H9 (cell line): ENCODE measurements at regions not wholly inside any gene's neighbourhood (a gene's known extent, or its start where the extent isn't known, plus 50 kb on each side); places are given as distances from the start of the nearest gene placed in this dataset.

Source experiments
- DNase-seq: peaks from one replicate; pipeline ENCODE4 v3.0.0-alpha.2; 2017
- H2AFZ ChIP-seq: one replicate; pipeline ENCODE4 v1.6.1; 2013; ENCODE audit warnings: mild to moderate bottlenecking, low read length, control low read depth, moderate library complexity
- H2AK5ac ChIP-seq: 2 replicates; pipeline ENCODE4 v1.6.1; 2013; ENCODE audit warnings: low read length, control low read depth, mixed read lengths; ENCODE audit not compliant: insufficient read length
- H2BK120ac ChIP-seq: one replicate; pipeline ENCODE4 v1.6.1; 2013; ENCODE audit warnings: low read depth, mild to moderate bottlenecking, low read length, control low read depth, inconsistent platforms; ENCODE audit not compliant: poor library complexity, severe bottlenecking
- H2BK12ac ChIP-seq: 2 replicates; pipeline ENCODE4 v1.6.1; 2013; ENCODE audit warnings: low read length, control low read depth, mixed read lengths, low read depth; ENCODE audit not compliant: insufficient read length
- H2BK15ac ChIP-seq: 2 replicates; pipeline ENCODE4 v1.6.1; 2013; ENCODE audit warnings: low read depth, low read length, control low read depth
- H2BK20ac ChIP-seq: one replicate; pipeline ENCODE4 v1.6.1; 2013; ENCODE audit warnings: low read depth, mild to moderate bottlenecking, low read length, control low read depth, inconsistent platforms; ENCODE audit not compliant: poor library complexity, severe bottlenecking
- H2BK5ac ChIP-seq: 2 replicates; pipeline ENCODE4 v1.6.1; 2013; ENCODE audit warnings: low read length, control low read depth, mixed read lengths; ENCODE audit not compliant: insufficient read length
- H3K14ac ChIP-seq: 2 replicates; pipeline ENCODE4 v1.6.1; 2013; ENCODE audit warnings: low read length, control low read depth; ENCODE audit not compliant: insufficient read depth
- H3K18ac ChIP-seq: 2 replicates; pipeline ENCODE4 v1.6.1; 2013; ENCODE audit warnings: low read depth, mild to moderate bottlenecking, mixed read lengths, low read length, control low read depth; ENCODE audit not compliant: insufficient read length
- H3K23ac ChIP-seq: 2 replicates; pipeline ENCODE4 v1.6.1; 2013; ENCODE audit warnings: low read length, control low read depth, mixed read lengths, low read depth; ENCODE audit not compliant: insufficient read length
- H3K23me2 ChIP-seq: 2 replicates; pipeline ENCODE4 v1.6.1; 2013; ENCODE audit warnings: low read depth, mild to moderate bottlenecking, mixed read lengths, low read length, control low read depth; ENCODE audit not compliant: insufficient read length, poor library complexity, severe bottlenecking
- H3K27ac ChIP-seq: 2 replicates; pipeline ENCODE4 v1.5.1; 2013; ENCODE audit warnings: low read length, control low read depth, mixed read lengths, low read depth; ENCODE audit not compliant: insufficient read length
- H3K27me3 ChIP-seq: 2 replicates; pipeline ENCODE4 v1.6.1; 2013; ENCODE audit warnings: low read length, control low read depth, inconsistent platforms; ENCODE audit not compliant: insufficient read depth
- H3K4ac ChIP-seq: 2 replicates; pipeline ENCODE4 v1.6.1; 2013; ENCODE audit warnings: low read depth, mild to moderate bottlenecking, control low read depth, inconsistent platforms, low read length, moderate library complexity
- H3K4me1 ChIP-seq: 2 replicates; pipeline ENCODE4 v1.6.1; 2013; ENCODE audit warnings: low read length, control low read depth, inconsistent platforms; ENCODE audit not compliant: insufficient read depth
- H3K4me2 ChIP-seq: 2 replicates; pipeline ENCODE4 v1.6.1; 2013; ENCODE audit warnings: low read length, control low read depth, mixed read lengths; ENCODE audit not compliant: insufficient read length, insufficient read depth
- H3K56ac ChIP-seq: 2 replicates; pipeline ENCODE4 v1.6.1; 2013; ENCODE audit warnings: low read depth, mild to moderate bottlenecking, mixed read lengths, low read length, control low read depth; ENCODE audit not compliant: insufficient read length
- H3K79me1 ChIP-seq: 2 replicates; pipeline ENCODE4 v1.6.1; 2013; ENCODE audit warnings: low read depth, mild to moderate bottlenecking, moderate library complexity, low read length, control low read depth, inconsistent platforms; ENCODE audit not compliant: insufficient read depth, poor library complexity, severe bottlenecking
- H3K79me2 ChIP-seq: 2 replicates; pipeline ENCODE4 v1.6.1; 2013; ENCODE audit warnings: low read length, control low read depth, inconsistent platforms; ENCODE audit not compliant: insufficient read depth
- H3K9ac ChIP-seq: 2 replicates; pipeline ENCODE4 v1.6.1; 2013; ENCODE audit warnings: low read length, control low read depth, mixed read lengths; ENCODE audit not compliant: insufficient read length; ENCODE audit errors: extremely low read depth
- H3K9me3 ChIP-seq: one replicate; pipeline ENCODE4 v1.6.1; 2013; ENCODE audit warnings: low read depth, low read length, inconsistent platforms; ENCODE audit not compliant: control insufficient read depth
- H3T11ph ChIP-seq: one replicate; pipeline ENCODE4 v1.6.1; 2013; ENCODE audit warnings: mild to moderate bottlenecking, low read length, control low read depth, inconsistent platforms
- H4K20me1 ChIP-seq: one replicate; pipeline ENCODE4 v1.6.1; 2013; ENCODE audit not compliant: control insufficient read depth, insufficient read length, insufficient read depth
- H4K5ac ChIP-seq: 2 replicates; pipeline ENCODE4 v1.6.1; 2013; ENCODE audit warnings: low read depth, mild to moderate bottlenecking, mixed read lengths, low read length, control low read depth; ENCODE audit not compliant: insufficient read length
- H4K8ac ChIP-seq: replicated peaks from 2 replicates; pipeline ENCODE4 v1.6.1; 2013; ENCODE audit warnings: low read length, control low read depth, mixed read lengths, low read depth; ENCODE audit not compliant: insufficient read length
- H4K91ac ChIP-seq: 2 replicates; pipeline ENCODE4 v1.6.1; 2013; ENCODE audit warnings: low read depth, mild to moderate bottlenecking, moderate library complexity, mixed read lengths, low read length, control low read depth; ENCODE audit not compliant: insufficient read length
- H3K27ac Mint-ChIP-seq, 3 experiments: 2 replicates in 2 of 3; 3 replicates in 1 of 3; pipeline ENCODE4 v1.8.0; 2020 to 2021; ENCODE audit warnings: mixed read lengths in 3 of 3, mild to moderate bottlenecking in 1 of 3, moderate library complexity in 1 of 3
- H3K27me3 Mint-ChIP-seq: 2 replicates; pipeline ENCODE4 v1.8.0; 2021; ENCODE audit warnings: low read depth, mild to moderate bottlenecking, moderate library complexity, mixed read lengths
- H3K36me3 Mint-ChIP-seq, 3 experiments: 2 replicates in 2 of 3; 3 replicates in 1 of 3; pipeline ENCODE4 v1.8.0; 2020 to 2021; ENCODE audit warnings: low read depth in 3 of 3, mixed read lengths in 3 of 3; ENCODE audit not compliant: insufficient read depth in 1 of 3
- H3K4me1 Mint-ChIP-seq, 2 experiments: 2 replicates each; pipeline ENCODE4 v1.8.0; 2020; ENCODE audit warnings: mixed read lengths in 2 of 2
- H3K4me3 Mint-ChIP-seq, 2 experiments: 2 replicates in 1 of 2; 3 replicates in 1 of 2; pipeline ENCODE4 v1.8.0; 2020 to 2021; ENCODE audit warnings: mild to moderate bottlenecking in 2 of 2, mixed read lengths in 2 of 2, moderate library complexity in 1 of 2
- H3K9me3 Mint-ChIP-seq, 2 experiments: 2 replicates in 1 of 2; 3 replicates in 1 of 2; pipeline ENCODE4 v1.8.0; 2020; ENCODE audit warnings: mild to moderate bottlenecking in 2 of 2, mixed read lengths in 2 of 2, moderate library complexity in 1 of 2
- WGBS: extraction: QIAGEN DNeasy Blood & Tissue Kit; methylation state at CpG from one replicate; pipeline ENCODE4 v1.1.7; 2013; ENCODE audit warnings: missing lambda C conversion rate, low lambda C conversion rate, mixed read lengths; ENCODE audit not compliant: insufficient read length; ENCODE audit errors: extremely low coverage; 5-methylcytosine and 5-hydroxymethylcytosine counted together
- TF ChIP-seq, protein P1 (sequence below): fragments of 200-600 bp; sonication (generic); conservative IDR thresholded peaks from 3 replicates; pipeline ENCODE4 v1.8.0; 2021; ENCODE audit warnings: antibody characterized with exemption, mild to moderate bottlenecking

- Histone ChIP-seq H4K5ac (no peak overlapping the region), H2BK120ac (no peak overlapping the region), H4K8ac (no peak overlapping the region), H3K18ac (no peak overlapping the region), H3K4me2 (no peak overlapping the region), H2BK12ac (no peak overlapping the region), H3K14ac (no peak overlapping the region), H3K56ac (no peak overlapping the region), H3K23ac (no peak overlapping the region), H4K20me1 (no peaks in the 10 kb centered on the region), H3K23me2 (no peaks in the 10 kb centered on the region), H2BK5ac (no peak overlapping the region), H3K27ac (no peak overlapping the region), H2AK5ac (no peak overlapping the region), H3K4ac (no peak overlapping the region), H2BK15ac (no peak overlapping the region), H3K9ac (no peak overlapping the region), H4K91ac (no peak overlapping the region), H3T11ph (no peak overlapping the region), H3K79me1 (no peaks in the 10 kb centered on the region), H3K9me3 (no peaks in the 10 kb centered on the region), H3K27me3 (no peaks in the 10 kb centered on the region; the same call in 1 of the 2 replicates), H3K79me2 (no peaks in the 10 kb centered on the region), H3K4me1 (0 out of 2 replicates have a peak, but pooled peaks cover 1% of the 10 kb centered on the region), H2BK20ac (no peak overlapping the region), H2AFZ (no peak overlapping the region)
- H3K4me3 Mint-ChIP-seq = no peak overlapping the region
- DNase-seq = no peak
- H3K36me3 Mint-ChIP-seq = no peaks in the 10 kb centered on the region
- TF ChIP-seq, protein P1, sequence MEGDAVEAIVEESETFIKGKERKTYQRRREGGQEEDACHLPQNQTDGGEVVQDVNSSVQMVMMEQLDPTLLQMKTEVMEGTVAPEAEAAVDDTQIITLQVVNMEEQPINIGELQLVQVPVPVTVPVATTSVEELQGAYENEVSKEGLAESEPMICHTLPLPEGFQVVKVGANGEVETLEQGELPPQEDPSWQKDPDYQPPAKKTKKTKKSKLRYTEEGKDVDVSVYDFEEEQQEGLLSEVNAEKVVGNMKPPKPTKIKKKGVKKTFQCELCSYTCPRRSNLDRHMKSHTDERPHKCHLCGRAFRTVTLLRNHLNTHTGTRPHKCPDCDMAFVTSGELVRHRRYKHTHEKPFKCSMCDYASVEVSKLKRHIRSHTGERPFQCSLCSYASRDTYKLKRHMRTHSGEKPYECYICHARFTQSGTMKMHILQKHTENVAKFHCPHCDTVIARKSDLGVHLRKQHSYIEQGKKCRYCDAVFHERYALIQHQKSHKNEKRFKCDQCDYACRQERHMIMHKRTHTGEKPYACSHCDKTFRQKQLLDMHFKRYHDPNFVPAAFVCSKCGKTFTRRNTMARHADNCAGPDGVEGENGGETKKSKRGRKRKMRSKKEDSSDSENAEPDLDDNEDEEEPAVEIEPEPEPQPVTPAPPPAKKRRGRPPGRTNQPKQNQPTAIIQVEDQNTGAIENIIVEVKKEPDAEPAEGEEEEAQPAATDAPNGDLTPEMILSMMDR = no peak
- H3K4me1 Mint-ChIP-seq = peaks cover 20 to 35% of the 10 kb centered on the region in 2 experiments
- no peak overlapping the region for H3K27ac Mint-ChIP-seq
- no CpG with 5 or more reads among the region's 3 CpGs for WGBS
- H3K9me3 Mint-ChIP-seq = no peaks in the 10 kb centered on the region; a peak in 1 of 5 replicates
- H3K27me3 Mint-ChIP-seq = peaks cover 7% of the 10 kb centered on the region; the same call in 1 of the 2 replicates
Observed at GRCh38 chr9:89915187-89915586, 310.4 kb downstream of the GADD45G start.
